GM21576 (cell line): ENCODE measurements at regions not wholly inside any gene's neighbourhood (a gene's known extent, or its start where the extent isn't known, plus 50 kb on each side); places are given as distances from the start of the nearest gene placed in this dataset.

Source experiments
- ATAC-seq: cut with Tn5 transposase; IDR thresholded peaks from one replicate; pipeline ENCODE4 v1.9.1; 2021; ENCODE audit warnings: mild to moderate bottlenecking, moderate library complexity; ENCODE audit not compliant: unreplicated experiment

DNA sequence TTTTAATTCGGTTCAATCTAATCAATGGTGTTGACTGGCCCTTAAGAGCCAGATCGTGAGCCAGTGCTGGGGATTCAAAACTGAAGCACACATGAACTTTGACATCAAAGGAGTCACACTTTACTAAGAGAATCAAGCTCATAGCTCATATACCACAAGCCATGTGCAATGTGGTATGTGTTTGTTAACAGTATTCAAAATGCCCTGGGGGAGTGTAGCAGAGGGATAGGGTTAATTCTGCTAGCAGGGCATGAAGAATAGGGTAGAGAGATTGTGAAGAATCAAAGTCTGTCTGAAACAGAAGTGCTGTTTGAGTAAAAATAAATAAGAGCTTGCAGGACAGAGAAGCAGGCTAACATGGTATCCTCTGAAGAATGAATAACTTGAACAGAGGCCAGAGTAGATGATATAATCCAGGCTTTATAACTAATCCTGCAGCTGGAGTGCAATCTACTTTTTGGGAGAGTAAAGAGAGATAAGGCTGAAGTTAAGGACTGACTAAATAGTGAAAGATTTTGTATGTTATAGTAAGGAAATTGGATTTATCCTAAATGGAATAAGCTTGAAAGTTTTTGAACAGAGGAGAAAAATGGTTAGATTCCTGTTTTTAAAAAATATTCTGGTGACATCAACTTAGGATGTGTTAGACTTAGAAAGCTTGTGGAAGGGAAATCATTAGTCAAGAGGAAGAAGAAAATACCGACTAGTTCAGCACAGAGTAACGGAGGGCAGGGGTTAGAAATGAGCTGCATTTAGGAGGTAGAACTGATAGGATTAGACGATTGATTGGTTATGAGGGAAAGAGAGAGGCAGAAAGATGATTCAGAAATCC lies 292.0 kb downstream of the NFKBIZ start:
- no peak for ATAC-seq

DNA sequence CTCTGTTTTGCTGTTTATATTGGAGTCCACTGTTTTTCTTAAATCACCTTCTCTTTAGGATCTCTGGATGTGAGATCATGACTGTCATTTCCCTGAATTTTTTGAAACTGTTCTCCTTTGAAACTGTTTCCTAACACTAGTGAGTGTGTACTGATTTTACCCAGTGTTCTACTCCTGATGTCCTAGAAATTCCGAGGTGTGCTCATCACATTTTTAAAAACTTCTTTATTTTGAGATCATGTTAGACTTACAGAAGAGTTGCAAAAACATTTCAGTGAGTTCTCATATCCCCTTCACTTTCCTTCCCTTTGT lies 292.6 kb downstream of the NFKBIZ start:
- no peak for ATAC-seq

DNA sequence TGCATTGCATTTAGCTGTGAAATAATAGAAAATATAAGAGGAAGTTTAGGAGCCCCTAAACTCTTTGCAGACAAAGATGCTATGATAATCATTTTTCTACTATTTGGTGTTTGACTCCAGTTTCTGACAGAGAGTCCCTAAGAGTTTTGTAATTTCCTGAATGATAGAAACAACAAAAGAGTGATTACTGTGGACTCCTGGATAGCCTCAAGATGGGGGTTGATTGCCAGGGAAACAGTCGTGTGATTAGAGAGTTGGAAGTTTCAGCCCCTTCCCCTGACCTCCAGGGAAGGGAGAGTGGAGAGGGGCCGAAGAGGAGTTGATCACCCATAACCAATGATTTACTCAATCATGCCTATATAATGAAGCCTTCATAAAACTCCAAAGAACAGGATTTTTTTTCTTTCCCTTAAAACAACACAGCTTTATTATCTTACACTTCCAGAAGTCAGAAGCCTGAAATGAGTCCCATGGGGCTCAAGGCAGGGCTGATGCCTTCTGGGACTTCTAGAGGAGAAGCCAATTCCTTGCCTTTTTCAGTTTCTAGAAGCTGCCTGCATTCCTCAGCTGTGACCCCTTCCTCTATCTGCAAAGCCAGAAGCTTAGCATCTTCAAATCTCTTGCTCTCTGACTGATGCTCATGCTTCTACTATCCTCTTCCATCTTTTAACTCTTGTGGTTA lies 292.3 kb upstream of the ZPLD1 start:
- no peak for ATAC-seq

DNA sequence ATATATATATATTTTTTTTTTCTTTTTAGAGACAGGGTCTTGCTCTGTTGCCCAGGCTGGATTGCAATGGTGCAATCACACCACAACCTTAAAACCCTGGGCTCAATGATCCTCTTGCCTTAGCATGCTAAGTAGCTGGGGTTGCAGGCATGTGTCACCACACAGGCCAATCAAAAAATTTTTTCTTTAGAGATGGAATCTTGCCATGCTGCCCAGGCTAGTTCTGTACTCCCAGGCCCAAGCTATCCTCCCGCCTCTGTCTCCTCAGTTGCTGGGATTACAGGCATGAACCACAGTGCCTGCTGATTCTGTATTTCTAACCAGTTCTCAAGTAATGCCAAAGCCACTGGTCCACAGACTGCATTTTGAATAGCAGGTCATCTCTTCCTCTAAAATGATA lies 291.3 kb upstream of the ZPLD1 start:
- no peak for ATAC-seq

DNA sequence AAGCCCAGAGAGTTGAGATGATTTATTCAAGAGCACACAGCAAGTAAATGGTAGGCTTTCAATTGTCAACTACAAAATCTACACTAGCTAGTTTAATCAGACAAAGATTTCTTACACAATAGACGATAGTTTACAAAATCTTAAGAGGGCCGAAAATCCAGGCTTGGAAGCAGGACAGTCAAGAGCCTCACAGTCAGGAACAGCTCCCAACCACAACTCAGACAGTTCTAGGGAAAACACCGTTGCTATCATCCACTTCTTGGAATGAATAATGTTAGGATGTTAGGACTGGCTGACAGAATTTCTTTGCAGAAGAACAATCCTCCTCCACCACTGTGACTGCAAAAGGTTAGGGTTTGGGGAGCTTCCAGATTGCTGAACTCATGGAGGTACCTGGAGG lies 290.8 kb upstream of the ZPLD1 start:
- ATAC-seq = no peak

DNA sequence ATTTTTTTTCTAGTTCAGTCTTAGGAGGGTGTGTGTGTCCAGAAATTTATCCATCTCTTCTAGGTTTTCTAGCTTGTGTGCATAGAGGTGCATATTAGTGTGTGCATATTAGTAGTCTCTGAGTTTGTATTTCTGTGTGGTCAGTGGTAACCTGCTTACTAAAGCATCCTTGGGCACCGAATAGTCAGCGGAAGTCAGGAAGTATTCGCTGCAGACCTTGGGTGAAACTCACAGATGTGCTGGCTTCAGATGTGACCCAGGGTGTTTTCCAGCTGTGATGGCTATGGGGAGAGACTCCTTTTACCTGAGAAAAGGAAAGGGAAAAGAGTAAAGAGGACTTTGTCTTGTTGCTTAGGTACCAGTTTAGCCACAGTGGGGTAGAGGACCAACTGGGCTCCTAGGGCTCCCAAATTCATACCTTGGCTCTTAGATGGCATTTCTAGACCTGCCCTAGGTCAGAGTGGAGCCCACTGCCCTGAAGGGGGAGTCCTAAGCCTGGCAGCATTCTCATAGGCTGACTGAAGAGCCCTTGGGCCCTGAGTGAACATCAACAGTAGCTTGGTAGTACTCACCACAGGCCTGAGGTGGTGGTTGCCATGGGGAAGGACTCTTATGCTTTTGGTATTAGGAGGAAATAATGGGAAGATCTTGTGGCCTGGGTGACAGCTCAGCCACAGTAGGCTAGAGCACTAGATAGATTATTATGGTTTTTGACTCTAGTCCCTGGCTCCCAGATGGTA lies 286.0 kb upstream of the ZPLD1 start:
- ATAC-seq = no peak

DNA sequence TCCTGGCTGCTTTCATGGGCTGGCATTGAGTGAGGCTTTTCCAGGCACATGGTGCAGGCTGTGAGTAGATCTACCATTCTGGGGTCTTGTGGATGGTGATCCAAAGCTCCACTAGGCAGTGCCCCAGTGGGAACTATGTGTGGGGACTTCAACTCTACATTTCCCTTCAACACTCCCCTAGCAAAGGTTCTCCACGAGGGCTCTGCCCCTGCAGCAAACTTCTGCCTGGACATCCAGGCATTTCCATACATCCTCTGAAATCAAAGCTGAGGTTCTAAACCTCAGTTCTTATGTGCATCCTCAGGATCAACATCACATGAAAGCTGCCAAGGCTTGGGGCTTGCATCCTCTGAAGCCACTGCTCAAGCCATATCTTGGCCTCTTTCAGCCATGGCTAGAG lies 282.9 kb upstream of the ZPLD1 start:
- ATAC-seq = no peak

DNA sequence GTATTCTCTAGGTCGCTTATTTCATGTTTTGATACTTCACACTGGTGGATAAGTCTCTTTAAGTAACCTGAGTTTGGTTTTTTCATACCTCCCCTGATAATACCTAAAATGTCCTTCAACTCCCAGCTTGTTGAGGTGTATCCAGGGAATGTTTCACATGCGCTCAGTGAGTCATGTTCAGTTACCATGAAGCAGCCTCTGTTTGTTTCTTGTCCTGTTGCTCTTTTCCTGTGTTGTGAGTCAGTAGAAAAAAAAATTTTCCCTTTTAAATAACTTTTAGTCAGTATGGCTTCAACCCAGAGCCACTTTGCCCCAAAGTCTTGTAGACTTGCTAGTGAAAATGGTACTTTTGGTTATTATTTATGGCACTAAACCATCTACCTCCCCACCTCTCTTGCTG lies 278.4 kb upstream of the ZPLD1 start:
- no peak for ATAC-seq

DNA sequence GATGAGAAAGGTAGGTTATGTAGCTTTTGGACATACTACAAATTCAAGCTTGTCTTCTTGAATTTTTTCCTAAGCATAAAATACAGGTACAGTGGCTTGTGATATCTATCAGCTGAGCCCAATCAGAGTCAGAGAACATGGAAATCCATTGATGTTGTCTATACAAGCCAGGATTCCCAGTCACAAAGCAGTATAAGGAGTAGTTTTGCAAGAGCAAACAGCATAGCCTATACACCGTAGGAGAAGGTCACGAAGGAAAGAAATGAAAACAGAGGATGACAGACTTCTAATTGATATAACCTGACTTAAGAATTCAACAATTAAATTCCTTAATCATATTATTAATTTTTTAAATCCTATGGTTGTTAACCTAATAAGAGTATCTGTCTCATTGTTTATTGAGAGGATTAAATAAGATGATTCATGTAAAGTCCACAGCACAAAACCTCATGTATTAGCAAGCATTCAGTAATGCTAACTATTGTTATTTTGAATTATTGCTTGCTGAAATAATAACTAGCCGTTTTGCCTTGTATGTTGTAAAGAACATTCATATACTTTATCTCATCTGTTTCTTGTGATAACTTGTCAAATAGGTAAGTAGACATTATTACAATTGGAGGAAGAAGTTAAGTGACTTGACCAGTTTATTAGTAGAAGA lies 276.6 kb upstream of the ZPLD1 start:
- no peak for ATAC-seq

DNA sequence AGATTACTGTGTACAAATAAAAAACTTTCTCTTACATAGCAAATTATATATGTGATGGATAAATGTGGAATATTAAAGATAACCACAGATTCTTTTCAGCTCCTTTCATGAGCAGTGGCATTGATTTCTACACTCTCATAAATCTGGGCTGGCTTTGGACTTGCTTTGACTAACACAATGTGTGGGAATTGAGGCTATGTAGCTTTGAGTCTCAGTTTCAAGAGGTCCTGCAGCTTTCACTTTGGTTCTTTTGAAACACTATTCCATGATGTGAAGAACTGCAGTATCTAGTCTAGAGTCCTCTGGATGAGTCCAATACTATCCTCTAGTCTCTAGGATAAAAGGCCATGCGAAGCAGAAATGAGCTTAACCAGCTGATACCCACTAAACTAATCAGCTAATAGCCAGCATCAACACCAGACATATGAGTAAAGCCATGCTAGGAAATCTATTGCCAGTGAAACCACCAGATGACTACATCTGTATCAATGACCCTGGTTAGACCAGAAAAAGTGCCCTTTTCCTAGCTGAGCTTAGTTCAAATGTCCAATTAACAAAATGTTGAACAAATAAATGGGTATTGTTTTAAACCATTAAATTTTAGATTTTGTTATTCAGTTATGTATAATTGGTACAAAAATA lies 274.9 kb upstream of the ZPLD1 start:
- no peak for ATAC-seq

DNA sequence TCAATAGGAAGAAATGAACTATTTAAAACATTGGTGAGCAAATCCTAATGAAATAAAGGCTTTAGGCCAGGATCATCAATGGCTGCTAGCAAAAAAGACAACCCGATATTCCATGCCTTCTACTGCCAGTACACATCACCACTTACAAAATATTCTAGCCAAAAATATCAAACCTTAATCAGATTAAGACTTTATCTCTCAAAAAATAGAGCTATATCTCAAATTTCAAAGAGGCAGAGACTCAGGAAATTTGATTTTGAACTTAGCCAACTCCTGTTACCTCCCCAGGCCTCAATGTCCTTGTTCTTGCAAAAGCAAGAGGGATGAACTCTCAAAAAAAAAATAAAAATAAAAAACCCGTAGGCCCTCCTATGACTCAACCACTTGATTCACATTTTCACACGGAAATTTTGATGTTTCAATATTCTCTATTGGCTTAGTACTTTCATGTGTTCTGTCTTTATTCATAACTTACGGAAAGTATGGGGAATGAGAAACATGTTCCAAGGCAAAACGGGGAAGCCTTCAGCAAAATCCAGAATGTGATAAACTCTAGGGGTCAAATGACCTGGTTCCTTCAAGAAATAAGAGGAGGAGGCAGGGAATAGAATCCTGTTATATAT lies 273.3 kb upstream of the ZPLD1 start:
- no peak for ATAC-seq

DNA sequence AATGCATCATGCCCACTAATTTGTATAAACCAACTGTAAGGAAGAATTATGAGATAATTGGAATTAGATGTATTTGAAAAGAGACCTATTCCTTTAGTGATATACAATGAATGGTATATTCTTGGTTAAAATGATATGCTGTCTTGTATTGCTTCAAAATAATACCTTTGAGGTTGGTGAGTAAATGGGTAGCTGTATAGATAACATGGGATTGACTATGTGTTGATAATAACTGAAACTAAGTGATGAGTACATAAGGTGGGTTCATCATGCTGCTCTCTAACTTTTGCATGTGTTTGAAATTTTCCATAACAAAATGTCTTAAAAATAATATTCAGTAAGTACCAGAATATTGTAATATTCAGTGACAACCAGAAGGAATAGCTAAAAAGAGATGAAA lies 272.6 kb upstream of the ZPLD1 start:
- ATAC-seq = no peak

DNA sequence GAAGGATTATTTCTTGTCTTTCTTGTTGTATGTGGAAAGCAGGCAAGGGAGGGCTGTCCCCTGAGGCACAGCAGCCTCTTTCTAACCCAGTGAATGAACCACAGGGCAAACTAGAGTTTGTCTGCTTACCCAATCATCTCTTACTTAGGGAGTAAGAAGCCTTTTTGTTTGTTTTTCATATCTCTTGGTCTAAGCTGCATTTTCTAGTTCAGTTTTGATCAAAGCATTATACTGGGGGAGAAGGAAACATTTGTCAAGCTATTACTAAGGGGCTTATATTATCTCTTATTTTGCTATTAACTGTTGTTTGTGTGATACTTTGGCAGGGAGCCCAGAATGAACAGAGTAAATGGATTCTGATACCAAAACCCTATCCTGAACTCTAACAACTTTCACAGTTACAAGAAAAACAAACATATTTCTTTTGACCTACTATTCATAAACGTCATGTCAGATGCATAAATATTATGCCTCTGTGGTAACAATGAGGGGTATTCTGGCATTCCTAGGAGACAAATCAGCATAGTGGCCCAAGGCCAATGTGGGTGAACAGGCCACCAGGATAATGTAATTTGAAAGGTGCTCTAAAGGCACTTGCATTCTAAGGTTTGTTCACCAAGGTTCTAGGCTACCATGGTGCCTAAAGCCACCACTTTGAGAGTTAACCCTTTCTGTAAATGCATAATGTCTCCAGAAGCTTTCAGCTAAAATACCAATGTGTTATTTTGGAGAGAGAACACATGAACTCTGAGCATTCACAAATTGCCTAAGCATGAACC lies 271.6 kb upstream of the ZPLD1 start:
- ATAC-seq = no peak

DNA sequence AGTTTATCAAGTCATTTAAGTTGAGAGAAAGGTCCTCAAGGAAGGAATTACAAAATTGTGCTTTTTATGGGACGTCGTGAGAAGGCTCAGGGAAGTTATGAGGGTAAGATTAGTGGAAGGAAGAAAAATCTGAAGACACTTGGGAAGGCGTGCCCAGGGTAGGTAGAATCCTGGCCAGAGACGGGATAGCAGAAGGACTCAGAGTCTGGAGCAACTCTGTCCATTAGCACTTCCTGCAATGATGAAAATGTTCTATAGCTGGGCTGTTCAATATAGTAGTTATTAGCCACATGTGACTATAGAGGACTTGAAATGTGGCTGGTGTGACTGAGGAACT lies 271.0 kb upstream of the ZPLD1 start:
- ATAC-seq = no peak

DNA sequence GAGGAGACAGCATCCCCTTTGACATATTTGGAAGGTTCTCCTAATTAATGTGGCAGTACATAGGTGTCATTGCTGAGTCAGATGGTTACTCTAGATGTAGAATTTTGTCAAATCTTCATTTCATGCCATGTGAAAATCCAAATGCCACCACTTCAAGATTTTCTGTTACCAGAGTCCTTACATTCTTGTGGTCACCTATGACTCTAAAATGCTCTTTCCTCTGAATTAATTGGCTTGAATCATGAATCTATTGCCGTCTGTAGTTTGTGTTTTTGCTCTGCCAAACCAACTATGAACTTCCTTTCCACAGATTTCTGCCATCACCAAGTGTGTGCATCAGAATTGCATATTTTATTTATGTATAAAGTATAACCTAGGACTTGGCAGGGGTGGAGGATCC lies 269.4 kb upstream of the ZPLD1 start:
- no peak for ATAC-seq

DNA sequence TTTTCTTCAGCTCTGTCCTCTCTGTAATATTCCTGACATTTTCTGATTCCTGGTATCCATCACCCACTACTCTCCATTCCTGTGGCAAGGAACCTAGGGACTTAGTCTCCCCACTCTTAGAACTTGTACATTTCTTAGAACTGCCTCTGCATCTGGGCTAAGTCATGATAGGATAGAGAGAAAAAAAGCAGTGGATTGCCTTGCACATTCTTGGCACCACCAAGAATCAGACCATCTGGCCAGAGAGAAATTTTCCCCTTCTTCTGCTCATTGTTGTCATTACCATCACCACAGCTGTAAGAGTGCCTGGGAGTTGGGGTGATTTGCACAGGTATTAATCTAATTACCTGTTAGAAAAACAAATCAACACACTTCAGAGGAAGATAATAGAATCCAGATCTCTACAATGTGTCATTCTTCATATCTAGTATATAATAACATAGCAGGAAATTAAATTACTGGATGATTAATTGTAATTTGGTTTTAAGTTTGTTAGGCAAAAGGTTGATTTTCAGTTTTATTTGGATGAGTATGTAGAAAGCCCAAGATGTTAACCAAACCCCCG lies 264.8 kb upstream of the ZPLD1 start:
- ATAC-seq = no peak

DNA sequence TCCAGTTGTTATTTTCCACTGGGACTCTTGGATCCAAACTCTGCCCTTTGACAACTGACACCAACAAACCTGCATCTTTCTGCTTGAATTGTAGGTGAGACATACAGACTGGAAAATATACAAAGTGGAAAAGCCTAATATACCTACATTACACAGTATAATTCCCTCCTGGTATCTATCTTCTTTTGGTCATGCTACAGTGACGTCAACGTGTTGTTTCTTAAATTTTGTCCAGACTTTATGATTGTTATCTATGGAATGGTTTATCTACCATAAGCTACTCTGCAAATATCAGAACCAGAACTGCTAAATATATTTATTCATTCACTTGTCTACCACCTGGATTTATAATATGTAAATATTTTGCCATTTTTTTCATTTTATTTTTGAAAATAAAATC lies 264.3 kb upstream of the ZPLD1 start:
- no peak for ATAC-seq

DNA sequence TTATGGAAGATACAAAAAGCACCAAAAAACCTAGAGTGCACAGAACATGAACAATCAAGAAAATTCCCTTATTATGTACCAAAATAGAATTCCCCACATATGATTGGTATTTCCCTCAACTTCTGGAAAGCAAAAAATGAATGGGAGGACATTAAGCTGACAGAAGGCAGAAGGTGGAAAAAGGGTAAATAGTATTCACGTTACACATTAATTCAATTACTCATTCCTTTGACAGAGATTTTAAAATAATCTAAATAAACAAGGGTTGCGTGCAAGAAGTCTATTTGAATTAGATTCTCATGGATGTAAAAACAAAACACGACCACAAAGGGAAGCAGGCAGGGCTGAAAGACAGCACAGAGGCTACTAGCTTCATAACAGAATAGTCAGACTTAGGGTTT lies 260.5 kb upstream of the ZPLD1 start:
- ATAC-seq = no peak

DNA sequence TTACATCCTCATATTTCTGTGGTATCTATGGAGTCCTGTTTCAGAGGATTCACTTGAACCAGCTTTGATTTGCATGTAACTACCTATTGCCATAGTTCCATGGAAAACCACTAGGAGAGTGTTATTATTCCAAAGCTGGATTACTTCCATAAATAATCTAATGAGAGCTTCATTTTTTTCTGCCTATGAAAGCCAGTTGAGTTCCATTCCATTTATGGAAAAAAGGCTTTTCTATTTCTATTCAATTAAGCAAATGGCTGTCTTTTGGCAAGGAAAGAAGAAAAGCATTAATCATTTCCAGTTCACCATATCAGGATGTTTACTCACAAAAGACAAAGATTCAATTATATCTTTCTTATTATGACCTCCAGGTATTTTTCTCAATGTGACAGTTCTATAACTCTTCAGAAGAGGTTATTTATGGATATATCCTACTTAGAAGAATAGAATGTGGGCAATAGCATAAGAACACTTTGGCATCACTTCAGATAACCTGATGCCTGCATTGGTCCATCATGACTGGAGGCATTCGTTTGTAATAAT lies 259.9 kb upstream of the ZPLD1 start:
- ATAC-seq = no peak
